Astrocyte of the cerebellum (primary cell): ENCODE measurements at regions not wholly inside any gene's neighbourhood (a gene's known extent, or its start where the extent isn't known, plus 50 kb on each side); places are given as distances from the start of the nearest gene placed in this dataset.

Source experiments
- DNase-seq: peaks from one replicate; pipeline ENCODE4 v3.0.0-alpha.2; 2011; ENCODE audit warnings: low read depth
- H3K4me3 ChIP-seq: 2 replicates; pipeline ENCODE4 v1.5.1; 2011; ENCODE audit warnings: mild to moderate bottlenecking, low read depth, low read length, moderate library complexity
- in situ Hi-C: cut with HindIII; loops from 2 replicates; pipeline ENCODE4 v1.10.0; 2017; ENCODE audit warnings: low sequenced_read_pairs
- TF ChIP-seq, protein P1 (sequence below): IDR thresholded peaks from 2 replicates; pipeline ENCODE4 v1.5.1; 2012; ENCODE audit warnings: low read length, low read depth, moderate library complexity, mild to moderate bottlenecking; ENCODE audit errors: missing control alignments

DNA sequence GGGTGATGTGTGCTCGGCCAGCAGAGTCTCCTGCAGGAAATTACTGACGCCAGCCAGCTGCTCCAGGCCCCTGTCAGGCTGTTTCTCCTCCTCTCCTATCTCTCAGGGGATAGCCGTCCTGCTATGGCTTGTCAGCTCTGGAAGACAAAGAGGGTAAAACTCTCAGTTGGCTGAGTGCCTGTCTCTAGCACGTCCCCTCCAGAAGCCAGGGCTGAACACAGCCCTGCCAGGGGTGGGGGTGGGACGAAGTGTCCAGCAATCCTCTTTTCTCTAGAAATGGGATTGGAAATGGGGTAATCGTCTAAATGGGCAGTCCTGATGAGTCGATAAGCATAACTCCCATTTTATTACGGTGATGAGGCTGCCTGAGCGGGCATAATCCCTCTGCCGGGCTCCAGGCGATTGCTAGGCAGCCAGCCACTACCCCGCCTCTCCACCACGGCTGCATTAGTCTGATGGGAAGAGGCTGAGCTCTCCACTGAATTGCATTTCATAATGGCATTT is 89.1 kb upstream of the GNAO1 start:
- in situ Hi-C loops: no loop called here
- TF ChIP-seq, protein P1, sequence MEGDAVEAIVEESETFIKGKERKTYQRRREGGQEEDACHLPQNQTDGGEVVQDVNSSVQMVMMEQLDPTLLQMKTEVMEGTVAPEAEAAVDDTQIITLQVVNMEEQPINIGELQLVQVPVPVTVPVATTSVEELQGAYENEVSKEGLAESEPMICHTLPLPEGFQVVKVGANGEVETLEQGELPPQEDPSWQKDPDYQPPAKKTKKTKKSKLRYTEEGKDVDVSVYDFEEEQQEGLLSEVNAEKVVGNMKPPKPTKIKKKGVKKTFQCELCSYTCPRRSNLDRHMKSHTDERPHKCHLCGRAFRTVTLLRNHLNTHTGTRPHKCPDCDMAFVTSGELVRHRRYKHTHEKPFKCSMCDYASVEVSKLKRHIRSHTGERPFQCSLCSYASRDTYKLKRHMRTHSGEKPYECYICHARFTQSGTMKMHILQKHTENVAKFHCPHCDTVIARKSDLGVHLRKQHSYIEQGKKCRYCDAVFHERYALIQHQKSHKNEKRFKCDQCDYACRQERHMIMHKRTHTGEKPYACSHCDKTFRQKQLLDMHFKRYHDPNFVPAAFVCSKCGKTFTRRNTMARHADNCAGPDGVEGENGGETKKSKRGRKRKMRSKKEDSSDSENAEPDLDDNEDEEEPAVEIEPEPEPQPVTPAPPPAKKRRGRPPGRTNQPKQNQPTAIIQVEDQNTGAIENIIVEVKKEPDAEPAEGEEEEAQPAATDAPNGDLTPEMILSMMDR: no peak
- H3K4me3 ChIP-seq: no peak overlapping the region
- DNase-seq: no peak

DNA sequence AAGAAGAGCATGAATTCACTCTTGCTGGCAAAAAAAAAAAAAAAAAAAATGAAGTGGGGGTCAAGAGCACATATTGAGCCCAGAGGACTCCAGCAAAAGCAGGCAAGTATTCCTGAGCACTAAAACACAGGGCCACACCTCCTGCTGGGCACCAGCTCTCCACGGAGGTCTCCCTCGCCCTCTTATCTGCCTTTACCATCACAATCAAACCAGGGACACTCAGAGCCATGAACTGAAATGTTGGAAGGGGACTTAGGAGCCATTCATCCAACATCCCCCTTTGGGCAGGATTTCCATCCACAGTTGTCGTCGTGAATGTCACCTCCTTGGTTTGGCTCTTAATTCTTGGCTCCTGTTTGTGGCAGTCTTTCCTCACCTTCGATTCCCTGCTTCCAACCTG is 89.8 kb upstream of the GNAO1 start:
- H3K4me3 ChIP-seq: no peak overlapping the region
- TF ChIP-seq, protein P1: no peak
- in situ Hi-C loops: no loop called here
- no peak for DNase-seq

DNA sequence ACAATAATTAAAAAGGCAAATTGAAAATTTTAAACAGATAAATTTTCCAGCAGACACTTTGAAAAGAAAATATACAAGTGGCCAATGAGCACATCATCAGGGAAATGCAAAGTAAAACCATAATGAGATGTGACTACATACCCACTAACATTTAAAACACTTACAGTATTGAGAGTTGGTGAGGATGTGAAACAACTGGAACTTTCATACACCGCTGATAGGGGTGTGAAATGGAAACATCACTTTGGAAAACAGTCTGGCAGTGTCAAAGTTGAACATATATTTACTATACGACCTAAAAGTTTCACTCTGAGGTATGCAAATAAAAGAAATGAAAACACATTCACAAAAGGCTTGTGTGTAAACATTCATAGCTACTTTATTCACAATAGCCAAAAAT is 94.0 kb upstream of the GNAO1 start:
- in situ Hi-C loops: no loop called here
- TF ChIP-seq, protein P1: no peak
- no peak for DNase-seq

DNA sequence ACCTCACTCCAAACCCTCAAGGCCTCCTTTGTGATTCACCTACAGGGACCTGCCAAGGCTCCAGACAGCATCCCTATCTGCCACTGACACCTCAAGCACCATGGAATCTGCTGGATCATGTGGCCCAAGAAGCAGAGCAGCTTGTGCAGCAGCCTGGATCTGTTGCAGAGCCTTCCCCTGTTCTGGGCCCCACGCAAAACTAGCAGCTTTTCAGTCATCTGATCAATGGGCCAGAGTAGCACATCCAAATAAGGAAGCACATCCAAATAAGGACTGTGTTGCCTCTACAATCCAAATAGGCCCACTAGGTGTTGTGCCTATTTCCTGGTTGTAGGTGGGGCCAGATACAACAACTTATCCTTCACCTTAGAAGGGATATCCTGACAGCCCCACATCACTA is 97.1 kb upstream of the GNAO1 start:
- TF ChIP-seq, protein P1: no peak
- no peak for DNase-seq
- in situ Hi-C loops: no loop called here
- no peak overlapping the region for H3K4me3 ChIP-seq

More for the DNA sequence above, 94.0 kb upstream of the GNAO1 start:
- H3K4me3 ChIP-seq: no peak overlapping the region

DNA sequence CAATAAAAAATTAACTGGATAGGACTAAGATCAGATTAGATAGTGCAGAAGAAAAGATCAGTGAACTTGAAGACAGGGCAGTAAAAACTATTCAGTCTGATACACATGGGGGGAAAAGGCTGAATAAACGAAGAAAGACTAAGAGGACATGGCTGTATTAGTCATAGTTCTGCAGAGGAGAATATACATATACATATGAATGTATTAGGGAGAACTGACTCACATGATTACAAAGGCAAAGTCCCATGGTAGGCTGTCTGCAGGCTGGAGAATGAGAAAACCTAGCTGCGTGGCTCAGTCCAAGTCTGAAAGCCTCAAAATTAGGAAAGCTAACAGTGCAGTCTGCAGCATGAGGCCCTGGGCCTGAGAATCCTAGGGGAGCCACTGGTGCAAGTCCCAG is 98.2 kb upstream of the GNAO1 start:
- DNase-seq: no peak
- in situ Hi-C loops: no loop called here
- TF ChIP-seq, protein P1: no peak
- H3K4me3 ChIP-seq: no peak overlapping the region

DNA sequence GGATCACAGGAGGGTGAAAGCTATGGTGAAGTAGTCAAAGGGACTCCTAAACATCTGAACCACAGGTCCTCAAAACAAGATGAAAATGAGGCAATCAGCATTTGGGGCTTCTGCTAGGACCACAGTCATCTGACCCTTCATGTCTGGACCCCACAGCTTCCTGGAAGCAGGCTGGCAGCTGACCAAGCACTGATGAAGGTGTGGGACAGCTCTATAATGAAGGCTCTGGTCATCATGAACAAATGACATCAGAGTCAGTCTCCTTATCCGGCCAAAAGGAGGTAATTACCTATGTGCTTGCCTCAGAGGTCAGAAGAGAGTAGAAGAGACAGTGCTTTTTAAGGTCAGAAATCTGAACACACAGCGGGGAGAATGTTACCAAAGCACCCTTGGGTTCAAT is 101.2 kb upstream of the GNAO1 start:
- TF ChIP-seq, protein P1: no peak
- DNase-seq: no peak
- no peak overlapping the region for H3K4me3 ChIP-seq
- in situ Hi-C loops: no loop called here

DNA sequence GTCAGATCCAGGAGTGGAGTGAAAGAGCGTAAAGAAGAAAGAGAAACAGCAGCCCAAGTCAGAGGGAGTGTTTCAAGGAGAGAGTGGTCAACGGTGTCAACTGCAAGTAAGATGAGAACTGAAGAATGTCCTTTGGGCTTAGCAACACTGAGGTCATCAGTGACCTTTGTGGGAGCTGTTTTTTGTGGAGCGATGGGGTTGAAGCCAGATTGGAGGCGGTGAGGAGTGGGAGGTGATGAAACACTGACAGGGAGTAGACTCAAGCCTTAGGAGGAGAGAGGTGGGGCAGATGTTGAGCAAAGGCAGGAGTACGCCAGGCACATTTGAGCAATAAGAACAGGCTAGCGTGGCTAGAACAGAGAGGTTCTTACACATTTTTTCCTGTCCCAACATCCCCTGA is 103.7 kb upstream of the GNAO1 start:
- no peak for DNase-seq
- in situ Hi-C loops: no loop called here
- TF ChIP-seq, protein P1: no peak
- no peak overlapping the region for H3K4me3 ChIP-seq
